ENCODE measurements at regions not wholly inside any gene's neighbourhood (a gene's known extent, or its start where the extent isn't known, plus 50 kb on each side); places are given as distances from the start of the nearest gene placed in this dataset.
A peak's percentile ranks its signal among the peaks of the same experiment; 100 is the strongest.

- H3K4me3 ChIP-seq (ENCODE audit: low read depth, low read length): no peak overlapping the region
- peak; percentile 97 for DNase-seq (ENCODE audit: low read depth)
- TF ChIP-seq, protein P1, sequence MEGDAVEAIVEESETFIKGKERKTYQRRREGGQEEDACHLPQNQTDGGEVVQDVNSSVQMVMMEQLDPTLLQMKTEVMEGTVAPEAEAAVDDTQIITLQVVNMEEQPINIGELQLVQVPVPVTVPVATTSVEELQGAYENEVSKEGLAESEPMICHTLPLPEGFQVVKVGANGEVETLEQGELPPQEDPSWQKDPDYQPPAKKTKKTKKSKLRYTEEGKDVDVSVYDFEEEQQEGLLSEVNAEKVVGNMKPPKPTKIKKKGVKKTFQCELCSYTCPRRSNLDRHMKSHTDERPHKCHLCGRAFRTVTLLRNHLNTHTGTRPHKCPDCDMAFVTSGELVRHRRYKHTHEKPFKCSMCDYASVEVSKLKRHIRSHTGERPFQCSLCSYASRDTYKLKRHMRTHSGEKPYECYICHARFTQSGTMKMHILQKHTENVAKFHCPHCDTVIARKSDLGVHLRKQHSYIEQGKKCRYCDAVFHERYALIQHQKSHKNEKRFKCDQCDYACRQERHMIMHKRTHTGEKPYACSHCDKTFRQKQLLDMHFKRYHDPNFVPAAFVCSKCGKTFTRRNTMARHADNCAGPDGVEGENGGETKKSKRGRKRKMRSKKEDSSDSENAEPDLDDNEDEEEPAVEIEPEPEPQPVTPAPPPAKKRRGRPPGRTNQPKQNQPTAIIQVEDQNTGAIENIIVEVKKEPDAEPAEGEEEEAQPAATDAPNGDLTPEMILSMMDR (conservative IDR thresholded peaks at IDR 0.05; ENCODE audit: low read depth, low read length): no peak
Observed at GRCh38 chr3:177345049-177345972, 148.0 kb upstream of the TBL1XR1 start.

DNA sequence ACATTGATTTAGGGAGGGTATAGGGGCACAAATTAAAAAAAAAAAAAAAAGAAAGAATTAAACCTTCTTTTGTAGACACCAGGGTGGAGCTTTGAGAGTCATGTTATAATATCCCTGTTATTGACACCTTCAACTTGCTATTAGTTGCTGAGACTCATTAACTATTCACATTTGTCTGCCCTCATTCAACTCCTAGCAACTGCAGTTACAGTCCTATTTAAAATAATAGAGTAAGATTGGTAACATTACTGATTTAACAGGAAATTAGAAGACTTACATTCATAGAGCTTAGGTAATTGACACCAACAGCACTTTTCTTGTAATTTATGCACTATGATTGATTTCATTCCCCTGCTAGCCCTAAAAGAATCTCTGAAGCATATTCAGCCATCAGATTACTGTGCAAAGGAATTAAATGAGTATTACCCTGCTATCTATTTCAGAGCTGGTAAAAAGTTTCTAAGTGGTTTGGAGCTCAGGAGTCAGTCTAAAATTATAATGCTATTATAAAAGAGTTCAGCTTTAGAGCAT is 148.8 kb upstream of the TBL1XR1 start:
- H3K4me3 ChIP-seq (ENCODE audit: low read depth, low read length): no peak overlapping the region
- DNase-seq (ENCODE audit: low read depth): no peak
- TF ChIP-seq, protein P1 (conservative IDR thresholded peaks at IDR 0.05; ENCODE audit: low read depth, low read length): no peak

GRCh38 chr3:177346878-177347277 is 149.6 kb upstream of the TBL1XR1 start:
- DNase-seq (ENCODE audit: low read depth): no peak
- H3K4me3 ChIP-seq (ENCODE audit: low read depth, low read length): no peak overlapping the region
- TF ChIP-seq, protein P1 (conservative IDR thresholded peaks at IDR 0.05; ENCODE audit: low read depth, low read length): no peak

DNA sequence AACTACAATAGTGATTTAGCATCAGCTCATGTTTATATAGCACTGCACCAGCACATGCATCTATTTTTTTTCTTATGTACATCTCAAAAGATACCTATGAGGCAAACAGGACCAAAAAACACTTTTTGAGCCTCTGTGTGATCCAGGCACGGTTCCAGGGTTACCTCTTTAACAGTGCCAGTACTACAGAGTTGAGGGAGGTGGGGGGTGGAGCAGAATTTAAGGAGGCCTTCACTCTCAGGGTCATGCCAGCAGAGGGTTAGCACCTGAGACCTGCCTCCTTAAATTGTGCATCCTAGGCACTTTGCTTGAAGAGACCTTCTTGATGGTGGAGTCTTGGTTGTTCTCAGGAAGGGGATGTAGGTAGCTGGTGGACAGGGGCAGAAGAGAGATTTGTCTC is 150.3 kb upstream of the TBL1XR1 start:
- TF ChIP-seq, protein P1 (conservative IDR thresholded peaks at IDR 0.05; ENCODE audit: low read depth, low read length): no peak
- DNase-seq (ENCODE audit: low read depth): no peak

GRCh38 chr3:177348974-177349373 is 151.7 kb upstream of the TBL1XR1 start:
- no peak overlapping the region for H3K4me3 ChIP-seq (ENCODE audit: low read depth, low read length)
- no peak for DNase-seq (ENCODE audit: low read depth)
- TF ChIP-seq, protein P1 (conservative IDR thresholded peaks at IDR 0.05; ENCODE audit: low read depth, low read length): no peak

More for the DNA sequence above, 150.3 kb upstream of the TBL1XR1 start:
- no peak overlapping the region for H3K4me3 ChIP-seq (ENCODE audit: low read depth, low read length)

DNA sequence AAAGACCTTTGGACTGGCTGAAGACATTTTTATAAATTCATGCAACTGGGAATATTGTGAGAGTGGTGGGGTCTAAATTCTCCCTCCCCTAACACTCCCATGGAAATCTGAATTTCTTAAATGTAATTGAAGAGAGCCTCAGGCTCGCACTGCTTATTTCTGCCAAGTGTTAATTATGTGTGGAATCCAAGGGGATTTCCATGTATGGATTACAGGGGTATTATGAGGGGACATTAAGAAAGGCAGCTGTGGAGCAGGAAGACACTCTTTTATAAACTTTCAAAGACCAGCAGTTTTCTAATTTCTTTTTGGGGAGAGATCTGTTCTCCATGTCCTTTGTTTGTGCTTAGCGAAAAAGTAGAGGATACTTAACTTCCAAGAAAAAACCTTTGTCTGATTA is 152.1 kb upstream of the TBL1XR1 start:
- no peak overlapping the region for H3K4me3 ChIP-seq (ENCODE audit: low read depth, low read length)
- TF ChIP-seq, protein P1 (conservative IDR thresholded peaks at IDR 0.05; ENCODE audit: low read depth, low read length): no peak
- DNase-seq (ENCODE audit: low read depth): no peak

Measured in choroid plexus epithelial cell (primary cell).